Ascending aorta (tissue), 2 donors: ENCODE measurements at regions not wholly inside any gene's neighbourhood (a gene's known extent, or its start where the extent isn't known, plus 50 kb on each side); places are given as distances from the start of the nearest gene placed in this dataset.
"Not testable (repeated sequence)": the region's sequence is repeated elsewhere in the genome, so short reads cannot be mapped to it uniquely, and the experiment has no call there.

Experiments
- DNase-seq, 2 donors: peaks; one replicate each; pipeline ENCODE4 v3.0.0-alpha.2; 2019; ENCODE audit warnings: low spot score in 2 of 2
- H3K27ac ChIP-seq, 2 donors: fragments of 200-600 bp; sonication (generic); one replicate each; pipeline ENCODE4 v1.5.1; 2016 to 2017; ENCODE audit warnings: mild to moderate bottlenecking in 1 of 2
- H3K27me3 ChIP-seq: fragments of 200-600 bp; sonication (generic); one replicate; pipeline ENCODE4 v1.5.1; 2017
- H3K36me3 ChIP-seq, 2 donors: fragments of 200-600 bp; sonication (generic); one replicate each; pipeline ENCODE4 v1.5.1; 2016
- H3K4me1 ChIP-seq, 2 donors: fragments of 200-600 bp; sonication (generic); one replicate each; pipeline ENCODE4 v1.5.1; 2016 to 2017; ENCODE audit warnings: mild to moderate bottlenecking in 1 of 2
- H3K4me3 ChIP-seq, 2 donors: fragments of 200-600 bp; sonication (generic); one replicate each; pipeline ENCODE4 v1.5.1; 2016 to 2017; ENCODE audit warnings: mild to moderate bottlenecking in 1 of 2
- H3K9me3 ChIP-seq, 2 donors: fragments of 200-600 bp; sonication (generic); one replicate each; pipeline ENCODE4 v1.5.1; 2016
- intact Hi-C: fragments of 100-400 bp; cut with DNase I; formaldehyde crosslinking; loops from one replicate; pipeline ENCODE4 v1.15.1; 2023
- TF ChIP-seq, protein P1 (sequence below), 3 experiments: fragments of 200-600 bp in 2 of 3; fragments of 450-650 bp in 1 of 3; sonication (generic) in 2 of 3; IDR thresholded peaks; one replicate each; pipeline ENCODE4 v1.5.1; 2016 to 2019; ENCODE audit warnings: antibody characterized with exemption in 3 of 3, mild to moderate bottlenecking in 1 of 3, moderate library complexity in 1 of 3

DNA sequence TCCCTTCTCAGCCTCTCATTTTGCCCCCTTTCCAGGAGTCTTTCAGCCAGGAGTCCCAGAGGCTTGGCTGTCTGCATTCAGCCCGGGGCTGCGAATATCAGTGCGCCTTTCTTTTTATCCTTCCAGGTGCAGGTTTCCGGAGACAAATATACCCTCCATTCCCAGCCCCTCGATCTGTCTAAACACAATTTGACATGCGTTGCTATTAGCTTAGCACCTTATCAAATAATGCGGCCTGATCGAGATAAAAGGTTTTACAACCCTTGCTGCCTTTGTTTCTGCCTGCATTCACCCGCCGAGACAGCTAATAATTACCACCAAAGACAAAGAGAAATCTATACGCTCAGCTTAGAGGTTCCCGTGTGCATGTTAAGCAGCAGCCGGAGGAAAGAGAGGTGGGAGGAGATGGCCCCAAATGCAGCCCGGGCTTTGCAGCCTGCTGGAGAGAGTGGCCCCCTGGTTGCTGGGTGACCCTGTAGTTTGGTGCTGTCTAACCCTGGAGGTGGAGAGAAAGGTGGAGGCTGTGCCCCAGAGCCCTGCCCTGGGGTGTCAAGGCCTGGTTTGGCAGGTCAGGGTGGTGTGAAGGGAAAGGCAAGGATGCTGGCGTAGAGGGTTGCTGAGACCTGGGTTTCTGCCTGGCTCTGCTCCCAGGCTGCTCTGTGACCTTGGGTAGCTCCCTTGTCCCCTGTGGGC is 185.3 kb downstream of the RPS24 start:
- Histone ChIP-seq H3K4me3 (no peak overlapping the region), H3K4me1 (peaks cover 4 to 13% of the 10 kb centered on the region in 2 donors), H3K36me3 (no peaks in the 10 kb centered on the region), H3K27ac (no peak overlapping the region), H3K9me3 (no peaks in the 10 kb centered on the region), H3K27me3 (no peaks in the 10 kb centered on the region)
- no peak for DNase-seq
- TF ChIP-seq, protein P1, sequence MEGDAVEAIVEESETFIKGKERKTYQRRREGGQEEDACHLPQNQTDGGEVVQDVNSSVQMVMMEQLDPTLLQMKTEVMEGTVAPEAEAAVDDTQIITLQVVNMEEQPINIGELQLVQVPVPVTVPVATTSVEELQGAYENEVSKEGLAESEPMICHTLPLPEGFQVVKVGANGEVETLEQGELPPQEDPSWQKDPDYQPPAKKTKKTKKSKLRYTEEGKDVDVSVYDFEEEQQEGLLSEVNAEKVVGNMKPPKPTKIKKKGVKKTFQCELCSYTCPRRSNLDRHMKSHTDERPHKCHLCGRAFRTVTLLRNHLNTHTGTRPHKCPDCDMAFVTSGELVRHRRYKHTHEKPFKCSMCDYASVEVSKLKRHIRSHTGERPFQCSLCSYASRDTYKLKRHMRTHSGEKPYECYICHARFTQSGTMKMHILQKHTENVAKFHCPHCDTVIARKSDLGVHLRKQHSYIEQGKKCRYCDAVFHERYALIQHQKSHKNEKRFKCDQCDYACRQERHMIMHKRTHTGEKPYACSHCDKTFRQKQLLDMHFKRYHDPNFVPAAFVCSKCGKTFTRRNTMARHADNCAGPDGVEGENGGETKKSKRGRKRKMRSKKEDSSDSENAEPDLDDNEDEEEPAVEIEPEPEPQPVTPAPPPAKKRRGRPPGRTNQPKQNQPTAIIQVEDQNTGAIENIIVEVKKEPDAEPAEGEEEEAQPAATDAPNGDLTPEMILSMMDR (IDR thresholded peaks at IDR 0.05) = no peak
- intact Hi-C loops = loop anchor here (5.0 to 10.0 kb wide), 2 partner anchors 38 to 756 kb away; no protein-coding TSS in a partner anchor

DNA sequence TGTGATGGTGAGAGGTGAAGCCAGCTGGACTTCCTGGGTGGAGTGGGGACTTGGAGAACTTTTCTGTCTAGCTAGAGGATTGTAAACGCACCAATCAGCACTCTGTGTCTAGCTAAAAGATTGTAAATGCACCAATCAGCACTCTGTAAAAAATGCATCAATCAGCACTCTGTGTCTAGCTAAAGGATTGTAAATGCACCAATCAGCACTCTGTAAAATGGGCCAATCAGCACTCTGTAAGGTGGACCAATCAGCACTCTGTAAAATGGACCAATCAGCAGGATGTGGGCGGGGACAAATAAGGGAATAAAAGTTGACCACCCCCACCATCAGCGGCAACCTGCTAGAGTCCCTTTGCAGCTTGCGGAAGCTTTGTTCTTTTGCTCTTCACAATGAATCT is 185.9 kb downstream of the RPS24 start:
- H3K4me3 ChIP-seq, H3K27ac ChIP-seq, H3K27me3 ChIP-seq, H3K9me3 ChIP-seq, DNase-seq, H3K36me3 ChIP-seq: not testable (repeated sequence)
- intact Hi-C loops = loop anchor here (5.0 to 10.0 kb wide), 2 partner anchors 38 to 755 kb away; no protein-coding TSS in a partner anchor
- peaks cover 4 to 13% of the 10 kb centered on the region in 2 donors for H3K4me1 ChIP-seq

DNA sequence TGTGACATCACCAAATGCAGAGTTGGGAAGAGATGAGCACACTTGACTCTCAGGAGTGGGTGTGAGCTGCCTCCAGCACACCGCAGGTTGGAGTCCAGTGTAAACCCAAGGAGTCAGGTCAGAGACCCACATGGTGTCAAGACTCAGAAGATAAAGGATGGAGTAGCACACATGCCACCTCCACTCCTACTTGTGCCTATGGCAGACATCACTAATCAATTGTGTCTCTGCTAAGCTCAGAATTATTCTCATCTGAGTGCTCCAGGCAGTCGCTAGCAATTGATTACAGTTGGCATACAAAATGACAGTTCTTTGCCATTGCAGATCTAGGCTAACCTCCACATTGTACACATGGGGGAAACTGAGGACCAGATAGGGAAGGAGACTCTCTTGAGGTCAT is 187.1 kb downstream of the RPS24 start:
- DNase-seq = no peak
- H3K36me3 ChIP-seq = no peaks in the 10 kb centered on the region
- H3K9me3 ChIP-seq = no peaks in the 10 kb centered on the region
- no peak overlapping the region for H3K4me3 ChIP-seq
- TF ChIP-seq, protein P1 (IDR thresholded peaks at IDR 0.05) = no peak
- H3K27me3 ChIP-seq = no peaks in the 10 kb centered on the region
- intact Hi-C loops = no loop called here
- H3K4me1 ChIP-seq = peaks cover 4 to 6% of the 10 kb centered on the region in 2 donors
- no peak overlapping the region for H3K27ac ChIP-seq

DNA sequence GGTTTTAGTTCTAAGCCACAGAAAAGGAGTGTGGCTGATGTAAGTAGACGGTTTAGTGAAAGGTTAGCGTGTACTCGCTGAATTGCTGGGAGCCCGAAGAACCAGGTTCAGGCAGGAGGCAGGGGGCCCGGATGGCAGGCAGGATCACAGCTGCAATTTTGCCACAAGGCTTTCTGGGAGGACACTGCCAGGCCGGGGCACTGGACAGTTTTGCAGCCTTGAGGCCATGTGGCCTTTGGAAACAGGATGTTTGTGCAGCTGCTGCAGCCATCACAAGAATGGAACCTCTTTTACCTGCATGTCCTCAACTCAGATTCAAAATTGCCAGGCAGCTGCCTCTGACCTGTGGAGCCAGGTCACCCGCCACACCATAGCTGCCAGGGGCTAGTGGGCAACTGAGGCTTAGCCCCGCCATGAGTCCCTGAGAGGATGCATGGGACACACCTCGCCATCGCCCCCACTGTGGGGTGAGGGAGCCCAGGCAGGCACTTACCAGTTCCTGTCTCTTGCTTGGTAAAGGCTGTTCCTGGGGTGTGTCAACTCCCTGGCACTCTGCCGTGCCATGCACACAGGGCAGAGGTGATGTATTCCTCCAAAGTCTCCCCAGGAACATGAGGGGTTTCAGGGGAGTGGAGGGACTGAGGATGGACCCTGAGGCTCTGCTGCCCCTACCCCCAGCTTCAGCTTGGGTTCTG is 188.6 kb downstream of the RPS24 start:
- Histone ChIP-seq H3K4me3 (no peak overlapping the region), H3K4me1 (no peaks in the 10 kb centered on the region), H3K27ac (no peak overlapping the region), H3K27me3 (no peaks in the 10 kb centered on the region), H3K36me3 (no peaks in the 10 kb centered on the region), H3K9me3 (no peaks in the 10 kb centered on the region)
- TF ChIP-seq, protein P1 (IDR thresholded peaks at IDR 0.05) = no peak
- no peak for DNase-seq
- intact Hi-C loops = no loop called here

DNA sequence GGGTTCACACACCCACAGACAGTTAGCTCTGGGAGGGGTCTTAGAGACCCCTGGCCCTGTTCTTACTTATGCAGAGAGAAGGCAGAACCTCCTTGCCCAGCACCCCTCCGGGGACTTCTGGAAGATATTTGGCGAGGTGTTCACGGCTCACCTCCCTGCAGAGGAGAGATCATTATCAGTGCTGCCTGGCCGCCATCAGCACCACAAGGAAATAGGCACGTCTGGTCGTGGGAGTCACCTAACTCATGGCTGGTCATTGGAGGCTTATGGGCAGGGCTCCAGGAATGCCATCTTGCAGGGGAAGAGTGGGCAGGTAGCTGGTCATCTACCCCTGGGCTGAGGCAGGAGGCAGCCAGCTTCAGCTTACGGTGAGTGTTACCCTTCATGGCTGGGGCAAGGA is 189.4 kb downstream of the RPS24 start:
- DNase-seq = no peak
- intact Hi-C loops = no loop called here

DNA sequence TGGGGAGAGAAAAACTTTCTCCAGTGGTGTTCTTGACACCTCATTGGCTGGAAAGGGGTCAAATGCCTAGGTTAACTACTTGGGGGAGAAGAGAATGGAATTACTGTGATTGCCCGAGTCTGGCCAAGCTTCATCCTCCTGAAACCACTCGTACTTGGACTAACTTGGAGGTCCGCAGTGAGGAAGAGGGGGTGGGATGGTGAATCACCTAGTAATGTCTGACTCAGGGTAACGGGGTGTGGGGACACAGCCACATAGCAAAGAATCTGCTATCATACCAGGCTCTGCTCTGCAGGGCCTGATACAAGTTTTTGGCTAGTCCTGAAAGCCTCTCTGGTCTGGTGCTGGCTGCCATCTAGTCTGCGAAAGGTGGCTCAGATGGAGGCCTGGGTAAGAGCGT is 190.9 kb downstream of the RPS24 start:
- TF ChIP-seq, protein P1 (IDR thresholded peaks at IDR 0.05) = no peak
- intact Hi-C loops = no loop called here
- H3K9me3 ChIP-seq = no peaks in the 10 kb centered on the region

More for the DNA sequence above, 189.4 kb downstream of the RPS24 start:
- no peaks in the 10 kb centered on the region for H3K36me3 ChIP-seq
- H3K9me3 ChIP-seq = no peaks in the 10 kb centered on the region
- TF ChIP-seq, protein P1 (IDR thresholded peaks at IDR 0.05) = no peak
- no peaks in the 10 kb centered on the region for H3K27me3 ChIP-seq
- no peaks in the 10 kb centered on the region for H3K4me1 ChIP-seq
- H3K4me3 ChIP-seq = no peak overlapping the region
- no peak overlapping the region for H3K27ac ChIP-seq

More for the DNA sequence above, 190.9 kb downstream of the RPS24 start:
- no peaks in the 10 kb centered on the region for H3K4me1 ChIP-seq
- no peak overlapping the region for H3K27ac ChIP-seq
- DNase-seq = no peak
- H3K36me3 ChIP-seq = no peaks in the 10 kb centered on the region
- H3K4me3 ChIP-seq = no peak overlapping the region
- H3K27me3 ChIP-seq = no peaks in the 10 kb centered on the region
